NT2/D1 (cell line): ENCODE measurements at regions not wholly inside any gene's neighbourhood (a gene's known extent, or its start where the extent isn't known, plus 50 kb on each side); places are given as distances from the start of the nearest gene placed in this dataset.

Source experiments
- SUZ12 ChIP-seq: IDR thresholded peaks from 2 replicates; pipeline ENCODE4 v1.6.1; 2011; ENCODE audit not compliant: insufficient read length, insufficient read depth; ENCODE audit errors: extremely low read depth
- YY1 ChIP-seq: IDR thresholded peaks from 2 replicates; pipeline ENCODE4 v1.6.1; 2011; ENCODE audit not compliant: insufficient read length, insufficient read depth
- ZNF274 ChIP-seq: IDR thresholded peaks from 2 replicates; pipeline ENCODE4 v1.6.1; 2011; ENCODE audit warnings: mild to moderate bottlenecking, low read depth, low read length

GRCh38 chr7:22666732-22667131, 60.3 kb upstream of the IL6 start:
- TF ChIP-seq YY1: no peak
- TF ChIP-seq SUZ12: no peak
- no peak for TF ChIP-seq ZNF274
